ENCODE measurements at regions not wholly inside any gene's neighbourhood (a gene's known extent, or its start where the extent isn't known, plus 50 kb on each side); places are given as distances from the start of the nearest gene placed in this dataset.

DNA sequence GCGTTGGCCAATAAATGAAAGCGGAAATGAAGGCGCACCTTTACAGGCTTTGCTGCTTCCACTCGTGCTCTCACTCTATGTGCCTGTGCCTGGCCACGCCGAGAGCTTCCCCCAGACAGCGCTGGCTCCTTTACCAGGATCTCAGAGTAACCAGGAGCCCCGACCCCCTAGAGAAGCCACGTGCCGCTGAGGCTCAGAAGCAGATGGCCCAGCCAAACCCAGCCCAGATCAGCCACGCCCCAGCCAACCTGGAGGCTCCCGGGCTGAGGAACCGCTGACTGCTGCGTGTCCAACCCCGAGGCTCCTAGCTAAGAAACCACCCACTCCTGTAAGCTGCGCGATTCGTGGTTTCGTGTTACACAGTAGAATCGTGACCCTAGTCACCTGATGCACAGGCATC lies 199.3 kb downstream of the NCK2 start:
- H3K27ac ChIP-seq: no peak overlapping the region

More for the DNA sequence above, 199.3 kb downstream of the NCK2 start:
- no peak for DNase-seq (ENCODE audit: extremely low spot score in 2 of 2)
- TF ChIP-seq, protein P1, sequence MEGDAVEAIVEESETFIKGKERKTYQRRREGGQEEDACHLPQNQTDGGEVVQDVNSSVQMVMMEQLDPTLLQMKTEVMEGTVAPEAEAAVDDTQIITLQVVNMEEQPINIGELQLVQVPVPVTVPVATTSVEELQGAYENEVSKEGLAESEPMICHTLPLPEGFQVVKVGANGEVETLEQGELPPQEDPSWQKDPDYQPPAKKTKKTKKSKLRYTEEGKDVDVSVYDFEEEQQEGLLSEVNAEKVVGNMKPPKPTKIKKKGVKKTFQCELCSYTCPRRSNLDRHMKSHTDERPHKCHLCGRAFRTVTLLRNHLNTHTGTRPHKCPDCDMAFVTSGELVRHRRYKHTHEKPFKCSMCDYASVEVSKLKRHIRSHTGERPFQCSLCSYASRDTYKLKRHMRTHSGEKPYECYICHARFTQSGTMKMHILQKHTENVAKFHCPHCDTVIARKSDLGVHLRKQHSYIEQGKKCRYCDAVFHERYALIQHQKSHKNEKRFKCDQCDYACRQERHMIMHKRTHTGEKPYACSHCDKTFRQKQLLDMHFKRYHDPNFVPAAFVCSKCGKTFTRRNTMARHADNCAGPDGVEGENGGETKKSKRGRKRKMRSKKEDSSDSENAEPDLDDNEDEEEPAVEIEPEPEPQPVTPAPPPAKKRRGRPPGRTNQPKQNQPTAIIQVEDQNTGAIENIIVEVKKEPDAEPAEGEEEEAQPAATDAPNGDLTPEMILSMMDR (IDR thresholded peaks at IDR 0.05): no peak
- no peak for TF ChIP-seq POLR2AphosphoS5 (IDR thresholded peaks at IDR 0.05; ENCODE audit: insufficient read depth in 1 of 2, low read depth in 1 of 2)
- TF ChIP-seq POLR2A (IDR thresholded peaks at IDR 0.05): no peak
- H3K4me1 ChIP-seq: no peaks in the 10 kb centered on the region
- H3K4me3 ChIP-seq: no peak overlapping the region
- no peaks in the 10 kb centered on the region for H3K27me3 ChIP-seq
- H3K36me3 ChIP-seq: no peaks in the 10 kb centered on the region
- intact Hi-C loops (cut with DNase I): no loop called here
- H3K9me3 ChIP-seq: no peaks in the 10 kb centered on the region
